ENCODE measurements at regions not wholly inside any gene's neighbourhood (a gene's known extent, or its start where the extent isn't known, plus 50 kb on each side); places are given as distances from the start of the nearest gene placed in this dataset.
"Not testable (repeated sequence)": the region's sequence is repeated elsewhere in the genome, so short reads cannot be mapped to it uniquely, and the experiment has no call there.

GRCh38 chr13:111051726-111052232 lies 63.3 kb upstream of the ARHGEF7 start:
- TF ChIP-seq POLR2AphosphoS5 (IDR thresholded peaks at IDR 0.05; ENCODE audit: low read depth, low read length); POLR2A (IDR thresholded peaks at IDR 0.05; ENCODE audit: low read depth, low read length); TAF1 (IDR thresholded peaks at IDR 0.05; ENCODE audit: borderline replicate concordance, low read depth, low read length): not testable (repeated sequence)
